HTR-8/SVneo (cell line): ENCODE measurements at regions not wholly inside any gene's neighbourhood (a gene's known extent, or its start where the extent isn't known, plus 50 kb on each side); places are given as distances from the start of the nearest gene placed in this dataset.

Source experiments
- DNase-seq: peaks from one replicate; pipeline ENCODE4 v3.0.0; 2011; ENCODE audit warnings: low spot score, mixed read lengths; ENCODE audit not compliant: insufficient read length
- FAIRE-seq: peaks from 2 replicates; lab custom pipeline; 2011; peaks lifted over from hg19 to GRCh38; lab: Jason Lieb, UNC

GRCh38 chr4:112975567-112976355 is 73.7 kb upstream of the ANK2 start:
- no peak for DNase-seq
- no peak for FAIRE-seq

GRCh38 chr4:112978691-112979472 is 70.6 kb upstream of the ANK2 start:
- no peak for FAIRE-seq
- no peak for DNase-seq

- FAIRE-seq, result no peak
Observed at GRCh38 chr4:112979881-112980421, 69.5 kb upstream of the ANK2 start.

GRCh38 chr4:112982680-112983079 is 66.8 kb upstream of the ANK2 start:
- no peak for DNase-seq

More at GRCh38 chr4:112979881-112980421, 69.5 kb upstream of the ANK2 start:
- DNase-seq, result no peak

GRCh38 chr4:112994732-112995464 is 54.6 kb upstream of the ANK2 start:
- DNase-seq (no peak), FAIRE-seq (no peak)

More at GRCh38 chr4:112982680-112983079, 66.8 kb upstream of the ANK2 start:
- FAIRE-seq, result no peak
